ENCODE measurements at regions not wholly inside any gene's neighbourhood (a gene's known extent, or its start where the extent isn't known, plus 50 kb on each side); places are given as distances from the start of the nearest gene placed in this dataset.

DNA sequence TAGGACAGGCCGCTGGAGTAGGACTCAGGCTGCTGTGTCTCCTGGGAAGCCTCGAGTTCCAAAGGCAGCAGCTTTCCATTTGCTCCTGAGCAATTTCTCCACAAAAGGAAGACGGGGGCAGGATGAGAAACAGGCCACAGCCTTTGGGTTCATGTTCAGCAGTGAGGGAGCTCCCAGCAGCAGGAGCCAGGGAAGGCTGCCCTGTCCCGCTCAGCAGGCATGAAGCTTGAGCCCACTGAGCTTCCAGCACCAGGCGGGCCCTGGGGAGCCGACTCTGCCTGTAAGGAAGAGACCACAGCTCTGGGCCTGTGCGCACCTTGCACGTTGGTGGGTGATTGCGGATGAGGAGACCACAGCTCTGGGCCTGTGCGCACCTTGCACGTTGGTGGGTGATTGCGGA, 527.2 kb downstream of the TCERG1L start:
- H3K4me3 ChIP-seq = no peak overlapping the region
- no peak for ATAC-seq
- no peak overlapping the region for H3K27ac ChIP-seq
- 79 to 86% (median 82%) methylated on average over 2 to 12 of the region's 12 CpGs for WGBS, 4 donors
- DNase-seq = no peak
- H3K9me3 ChIP-seq = no peaks in the 10 kb centered on the region
- H3K4me1 ChIP-seq = no peaks in the 10 kb centered on the region
- H3K36me3 ChIP-seq = no peaks in the 10 kb centered on the region
- TF ChIP-seq CTCF (IDR thresholded peaks at IDR 0.05) = no peak
- no peak for TF ChIP-seq POLR2A (IDR thresholded peaks at IDR 0.05)
- intact Hi-C loops (cut with DNase I) = no loop called here
- peaks cover 0 to 11% (median 0%) of the 10 kb centered on the region in 9 donors for H3K27me3 ChIP-seq

- no peak for ATAC-seq
- peaks cover 0 to 11% (median 0%) of the 10 kb centered on the region in 9 donors for H3K27me3 ChIP-seq
These were observed 525.1 kb downstream of the TCERG1L start for GRCh38 chr10:130786365-130786966.

GRCh38 chr10:130787243-130787642, 524.3 kb downstream of the TCERG1L start:
- no peak for TF ChIP-seq POLR2A (IDR thresholded peaks at IDR 0.05)
- no peak for TF ChIP-seq CTCF (IDR thresholded peaks at IDR 0.05)
- intact Hi-C loops (cut with DNase I) = no loop called here
- no peaks in the 10 kb centered on the region for H3K36me3 ChIP-seq
- H3K9me3 ChIP-seq = no peaks in the 10 kb centered on the region
- H3K27ac ChIP-seq = no peak overlapping the region
- no peak overlapping the region for H3K4me3 ChIP-seq
- no peaks in the 10 kb centered on the region for H3K4me1 ChIP-seq
- 42 to 56% (median 51%) methylated on average over 3 of the region's 3 CpGs for WGBS, 4 donors
- H3K27me3 ChIP-seq = peaks cover 0 to 12% (median 0%) of the 10 kb centered on the region in 9 donors
- no peak for DNase-seq
- no peak for ATAC-seq

More at GRCh38 chr10:130786365-130786966, 525.1 kb downstream of the TCERG1L start:
- intact Hi-C loops (cut with DNase I) = no loop called here
- no peaks in the 10 kb centered on the region for H3K9me3 ChIP-seq
- WGBS, 4 donors = 73 to 87% (median 77%) methylated on average over 9 to 20 of the region's 20 CpGs
- H3K4me3 ChIP-seq = no peak overlapping the region
- no peaks in the 10 kb centered on the region for H3K36me3 ChIP-seq
- TF ChIP-seq POLR2A (IDR thresholded peaks at IDR 0.05) (no peak), CTCF (IDR thresholded peaks at IDR 0.05) (no peak)
- no peak for DNase-seq
- H3K4me1 ChIP-seq = no peaks in the 10 kb centered on the region
- H3K27ac ChIP-seq = no peak overlapping the region

DNA sequence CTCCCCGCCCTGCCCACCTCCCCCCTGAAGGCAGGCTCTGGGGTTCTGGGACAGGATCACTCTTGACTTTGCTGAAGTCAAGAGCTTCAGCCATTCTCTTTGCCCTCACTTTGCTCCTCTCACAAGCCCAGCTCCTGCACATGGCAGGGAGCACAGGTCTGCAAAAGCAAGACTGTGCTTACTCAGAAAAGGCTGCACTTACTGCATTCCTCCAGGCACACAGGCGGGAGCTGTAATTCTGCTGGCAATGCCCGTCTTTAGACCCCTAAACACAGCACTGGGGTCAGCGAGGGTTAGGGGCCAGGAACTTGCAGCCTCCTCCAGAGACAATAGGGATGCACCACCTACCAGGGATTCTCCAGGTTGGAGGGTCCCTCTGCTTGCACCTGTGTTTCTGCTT, 523.7 kb downstream of the TCERG1L start:
- no peak overlapping the region for H3K27ac ChIP-seq
- WGBS, 4 donors = 56 to 71% (median 57%) methylated on average over 4 of the region's 4 CpGs
- intact Hi-C loops (cut with DNase I) = no loop called here
- no peaks in the 10 kb centered on the region for H3K36me3 ChIP-seq
- TF ChIP-seq CTCF (IDR thresholded peaks at IDR 0.05) (no peak), POLR2A (IDR thresholded peaks at IDR 0.05) (no peak)
- H3K9me3 ChIP-seq = no peaks in the 10 kb centered on the region
- H3K4me3 ChIP-seq = no peak overlapping the region
- no peaks in the 10 kb centered on the region for H3K4me1 ChIP-seq
- DNase-seq (no peak), ATAC-seq (no peak)
- peaks cover 0 to 18% (median 0%) of the 10 kb centered on the region in 9 donors for H3K27me3 ChIP-seq
